Ishikawa (cell line): ENCODE measurements at regions not wholly inside any gene's neighbourhood (a gene's known extent, or its start where the extent isn't known, plus 50 kb on each side); places are given as distances from the start of the nearest gene placed in this dataset.

ENCODE experiments used
- EGR1 ChIP-seq: IDR thresholded peaks from 2 replicates; pipeline ENCODE4 v1.6.1; 2012
- EP300 ChIP-seq: IDR thresholded peaks from 2 replicates; pipeline ENCODE4 v1.6.1; 2012; ENCODE audit warnings: borderline replicate concordance
- FOXM1 ChIP-seq: IDR thresholded peaks from 2 replicates; pipeline ENCODE4 v1.6.1; 2012; ENCODE audit warnings: low read depth, borderline replicate concordance
- RAD21 ChIP-seq: IDR thresholded peaks from 2 replicates; pipeline ENCODE4 v1.6.1; 2012; ENCODE audit warnings: low read depth
- TAF1 ChIP-seq: IDR thresholded peaks from 2 replicates; pipeline ENCODE4 v1.6.1; 2012; ENCODE audit warnings: low read depth, mild to moderate bottlenecking
- TEAD4 ChIP-seq: IDR thresholded peaks from 2 replicates; pipeline ENCODE4 v1.6.1; 2012
- YY1 ChIP-seq: IDR thresholded peaks from 2 replicates; pipeline ENCODE4 v1.6.1; 2012; ENCODE audit warnings: low read depth
- TF ChIP-seq, protein P1 (sequence below): IDR thresholded peaks from 2 replicates; pipeline ENCODE4 v1.6.1; 2012; ENCODE audit warnings: low read depth, mild to moderate bottlenecking
- TF ChIP-seq, protein P2 (sequence below): IDR thresholded peaks from 2 replicates; pipeline ENCODE4 v1.6.1; 2012

DNA sequence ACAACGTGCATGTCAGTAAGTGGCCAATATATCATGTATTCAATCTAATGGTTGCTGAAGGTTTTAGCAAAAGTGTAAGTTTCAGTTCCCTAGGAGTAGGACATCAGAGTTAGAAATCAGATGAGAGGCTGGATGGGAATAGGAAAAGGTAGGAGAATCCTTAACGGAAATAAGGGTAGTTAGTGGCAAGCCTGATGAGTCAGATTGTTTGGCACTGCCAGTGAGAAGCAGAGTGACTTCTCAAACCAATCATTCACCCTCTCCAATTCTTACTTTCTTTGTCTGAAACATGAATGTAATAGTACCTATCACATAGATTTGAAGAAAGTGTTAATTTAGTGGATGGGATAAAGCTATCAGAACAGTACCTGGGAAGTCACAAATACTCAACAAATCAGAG is 894.0 kb downstream of the NTRK3 start:
- no peak for TF ChIP-seq FOXM1
- TF ChIP-seq EGR1, result no peak
- TF ChIP-seq, protein P1, sequence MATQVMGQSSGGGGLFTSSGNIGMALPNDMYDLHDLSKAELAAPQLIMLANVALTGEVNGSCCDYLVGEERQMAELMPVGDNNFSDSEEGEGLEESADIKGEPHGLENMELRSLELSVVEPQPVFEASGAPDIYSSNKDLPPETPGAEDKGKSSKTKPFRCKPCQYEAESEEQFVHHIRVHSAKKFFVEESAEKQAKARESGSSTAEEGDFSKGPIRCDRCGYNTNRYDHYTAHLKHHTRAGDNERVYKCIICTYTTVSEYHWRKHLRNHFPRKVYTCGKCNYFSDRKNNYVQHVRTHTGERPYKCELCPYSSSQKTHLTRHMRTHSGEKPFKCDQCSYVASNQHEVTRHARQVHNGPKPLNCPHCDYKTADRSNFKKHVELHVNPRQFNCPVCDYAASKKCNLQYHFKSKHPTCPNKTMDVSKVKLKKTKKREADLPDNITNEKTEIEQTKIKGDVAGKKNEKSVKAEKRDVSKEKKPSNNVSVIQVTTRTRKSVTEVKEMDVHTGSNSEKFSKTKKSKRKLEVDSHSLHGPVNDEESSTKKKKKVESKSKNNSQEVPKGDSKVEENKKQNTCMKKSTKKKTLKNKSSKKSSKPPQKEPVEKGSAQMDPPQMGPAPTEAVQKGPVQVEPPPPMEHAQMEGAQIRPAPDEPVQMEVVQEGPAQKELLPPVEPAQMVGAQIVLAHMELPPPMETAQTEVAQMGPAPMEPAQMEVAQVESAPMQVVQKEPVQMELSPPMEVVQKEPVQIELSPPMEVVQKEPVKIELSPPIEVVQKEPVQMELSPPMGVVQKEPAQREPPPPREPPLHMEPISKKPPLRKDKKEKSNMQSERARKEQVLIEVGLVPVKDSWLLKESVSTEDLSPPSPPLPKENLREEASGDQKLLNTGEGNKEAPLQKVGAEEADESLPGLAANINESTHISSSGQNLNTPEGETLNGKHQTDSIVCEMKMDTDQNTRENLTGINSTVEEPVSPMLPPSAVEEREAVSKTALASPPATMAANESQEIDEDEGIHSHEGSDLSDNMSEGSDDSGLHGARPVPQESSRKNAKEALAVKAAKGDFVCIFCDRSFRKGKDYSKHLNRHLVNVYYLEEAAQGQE, result no peak
- TF ChIP-seq TEAD4, result no peak
- no peak for TF ChIP-seq EP300
- TF ChIP-seq YY1, result no peak
- TF ChIP-seq TAF1, result no peak
- TF ChIP-seq RAD21, result no peak
- TF ChIP-seq, protein P2, sequence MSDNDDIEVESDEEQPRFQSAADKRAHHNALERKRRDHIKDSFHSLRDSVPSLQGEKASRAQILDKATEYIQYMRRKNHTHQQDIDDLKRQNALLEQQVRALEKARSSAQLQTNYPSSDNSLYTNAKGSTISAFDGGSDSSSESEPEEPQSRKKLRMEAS, result no peak
